Skeletal muscle satellite cell (primary cell): ENCODE measurements at regions not wholly inside any gene's neighbourhood (a gene's known extent, or its start where the extent isn't known, plus 50 kb on each side); places are given as distances from the start of the nearest gene placed in this dataset.

Experiments
- H3K27me3 ChIP-seq: 2 replicates; pipeline ENCODE4 v1.7.0; 2013; ENCODE audit warnings: low read length; ENCODE audit not compliant: control insufficient read depth, insufficient read depth
- H3K36me3 ChIP-seq: 2 replicates; pipeline ENCODE4 v1.7.0; 2013; ENCODE audit warnings: mild to moderate bottlenecking, control low read depth, low read length; ENCODE audit not compliant: insufficient read depth
- H3K4me1 ChIP-seq: 2 replicates; pipeline ENCODE4 v1.7.0; 2013; ENCODE audit warnings: low read length; ENCODE audit not compliant: control insufficient read depth, insufficient read depth
- H3K4me2 ChIP-seq: 2 replicates; pipeline ENCODE4 v1.7.0; 2013; ENCODE audit warnings: mild to moderate bottlenecking, low read length
- H3K4me3 ChIP-seq: 2 replicates; pipeline ENCODE4 v1.7.0; 2013; ENCODE audit warnings: low read length
- H3K9ac ChIP-seq: 2 replicates; pipeline ENCODE4 v1.7.0; 2013; ENCODE audit warnings: mild to moderate bottlenecking, low read depth, low read length, moderate library complexity
- H3K9me3 ChIP-seq: replicated peaks from 2 replicates; pipeline ENCODE4 v1.7.0; 2013; ENCODE audit warnings: mild to moderate bottlenecking, control low read depth, low read length

DNA sequence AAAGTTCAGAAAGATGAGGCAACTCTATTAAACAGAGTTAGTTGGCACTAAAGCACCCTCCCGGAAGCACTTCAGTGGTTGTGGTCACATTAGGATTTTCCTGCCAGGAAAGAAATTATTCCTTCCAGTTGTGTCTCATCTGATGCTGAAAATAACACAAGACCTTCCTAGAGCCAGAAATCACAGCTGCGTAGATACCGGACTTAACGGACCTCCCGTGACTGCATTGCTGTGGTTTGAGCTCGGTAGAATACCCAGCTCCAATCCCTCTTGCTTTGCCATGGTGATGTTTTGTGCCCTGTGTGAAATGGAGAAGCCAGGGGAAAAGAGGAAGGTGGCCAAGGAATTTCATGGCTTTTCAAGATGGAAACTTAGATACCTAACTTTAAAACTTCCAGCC, 215.0 kb upstream of the IGF1R start:
- Histone ChIP-seq H3K4me1 (no peaks in the 10 kb centered on the region), H3K9ac (no peak overlapping the region), H3K4me3 (no peak overlapping the region), H3K27me3 (peaks cover 12% of the 10 kb centered on the region), H3K36me3 (no peaks in the 10 kb centered on the region), H3K9me3 (no peaks in the 10 kb centered on the region), H3K4me2 (no peak overlapping the region)

DNA sequence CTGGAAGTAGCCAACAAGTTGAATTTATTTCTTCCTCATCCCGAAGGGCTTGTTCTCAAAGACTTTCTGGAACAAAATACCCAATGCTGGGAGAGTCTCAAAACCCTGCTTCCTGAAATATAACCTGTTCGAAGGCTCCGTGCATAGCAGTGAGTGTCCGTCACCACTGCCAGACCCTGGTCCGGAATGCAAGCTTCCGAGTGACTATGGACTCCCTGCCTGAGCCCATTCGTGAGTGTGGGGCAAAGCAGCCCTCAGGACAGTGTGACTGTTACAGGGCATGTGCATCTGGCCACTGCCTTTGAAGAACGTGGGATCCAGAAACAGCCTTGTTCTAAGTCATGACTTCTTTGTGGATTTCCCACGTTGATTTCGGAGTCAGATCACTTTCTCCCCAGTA, 214.5 kb upstream of the IGF1R start:
- no peaks in the 10 kb centered on the region for H3K4me1 ChIP-seq
- no peaks in the 10 kb centered on the region for H3K36me3 ChIP-seq
- no peaks in the 10 kb centered on the region for H3K9me3 ChIP-seq
- peaks cover 16% of the 10 kb centered on the region for H3K27me3 ChIP-seq
- no peak overlapping the region for H3K4me2 ChIP-seq
- no peak overlapping the region for H3K9ac ChIP-seq
- no peak overlapping the region for H3K4me3 ChIP-seq

DNA sequence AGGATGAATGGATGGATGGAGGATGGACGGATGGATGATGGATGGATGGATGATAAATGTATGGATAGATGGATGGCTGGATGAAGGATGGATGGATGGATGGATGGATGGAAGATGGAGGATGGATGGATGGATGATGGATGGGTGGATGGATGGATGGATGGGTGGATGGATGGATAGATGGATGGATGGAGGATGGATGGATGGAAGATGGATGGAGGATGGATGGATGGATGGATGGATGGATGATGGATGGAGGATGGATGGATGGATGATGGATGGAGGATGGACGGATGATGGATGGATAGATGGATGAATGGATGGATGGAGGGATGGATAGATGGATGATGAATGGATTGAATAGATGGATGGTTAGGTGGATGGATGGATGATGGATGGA, 210.6 kb upstream of the IGF1R start:
- Histone ChIP-seq H3K4me1 (no peaks in the 10 kb centered on the region), H3K4me3 (no peak overlapping the region), H3K9ac (no peak overlapping the region), H3K9me3 (no peaks in the 10 kb centered on the region), H3K4me2 (no peak overlapping the region), H3K27me3 (peaks cover 24% of the 10 kb centered on the region), H3K36me3 (no peaks in the 10 kb centered on the region)

DNA sequence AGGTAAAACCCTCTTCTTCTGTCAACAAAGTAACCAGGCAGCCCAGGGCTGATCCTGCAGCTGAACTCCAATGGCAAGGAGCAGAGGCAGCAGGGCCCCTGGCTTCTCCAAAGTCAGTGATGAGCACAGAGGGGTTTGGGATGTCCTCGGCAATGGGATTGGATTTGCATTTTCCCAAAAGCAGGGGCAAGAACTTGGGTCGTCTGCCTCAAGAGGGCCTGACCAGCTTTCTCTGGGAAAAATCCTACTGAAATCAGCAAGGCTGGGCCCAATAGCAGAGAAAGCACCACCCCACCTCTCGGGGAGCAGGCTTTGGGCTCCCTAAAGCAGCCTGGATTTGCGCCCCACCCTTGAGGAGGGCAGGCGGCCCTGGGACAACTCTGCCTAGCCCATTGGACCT, 210.0 kb upstream of the IGF1R start:
- Histone ChIP-seq H3K9me3 (no peaks in the 10 kb centered on the region), H3K4me1 (no peaks in the 10 kb centered on the region), H3K4me2 (no peak overlapping the region), H3K27me3 (peaks cover 23% of the 10 kb centered on the region), H3K9ac (no peak overlapping the region), H3K36me3 (no peaks in the 10 kb centered on the region), H3K4me3 (no peak overlapping the region)

DNA sequence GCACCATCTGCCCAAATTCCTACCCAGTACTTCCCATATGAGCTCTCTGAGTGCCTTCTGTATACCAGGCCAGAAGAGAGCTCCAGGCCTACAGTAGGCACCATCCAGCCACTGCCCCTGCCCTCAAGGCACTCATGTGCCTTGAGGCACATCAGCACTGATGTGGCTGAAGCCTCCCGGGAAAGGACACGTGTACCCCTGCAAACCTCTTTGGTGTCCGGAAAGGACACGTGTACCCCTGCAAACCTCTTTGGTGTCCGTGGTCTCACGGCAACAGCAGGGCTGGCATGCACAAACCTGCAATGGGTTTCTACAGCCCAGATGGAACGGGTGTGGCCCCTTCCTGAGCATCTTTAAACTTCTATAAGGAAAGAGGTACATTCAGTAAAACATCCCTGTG, 209.4 kb upstream of the IGF1R start:
- no peak overlapping the region for H3K4me2 ChIP-seq
- H3K36me3 ChIP-seq = no peaks in the 10 kb centered on the region
- H3K4me1 ChIP-seq = no peaks in the 10 kb centered on the region
- H3K9me3 ChIP-seq = no peaks in the 10 kb centered on the region
- H3K27me3 ChIP-seq = peaks cover 20% of the 10 kb centered on the region
- no peak overlapping the region for H3K9ac ChIP-seq
- no peak overlapping the region for H3K4me3 ChIP-seq

DNA sequence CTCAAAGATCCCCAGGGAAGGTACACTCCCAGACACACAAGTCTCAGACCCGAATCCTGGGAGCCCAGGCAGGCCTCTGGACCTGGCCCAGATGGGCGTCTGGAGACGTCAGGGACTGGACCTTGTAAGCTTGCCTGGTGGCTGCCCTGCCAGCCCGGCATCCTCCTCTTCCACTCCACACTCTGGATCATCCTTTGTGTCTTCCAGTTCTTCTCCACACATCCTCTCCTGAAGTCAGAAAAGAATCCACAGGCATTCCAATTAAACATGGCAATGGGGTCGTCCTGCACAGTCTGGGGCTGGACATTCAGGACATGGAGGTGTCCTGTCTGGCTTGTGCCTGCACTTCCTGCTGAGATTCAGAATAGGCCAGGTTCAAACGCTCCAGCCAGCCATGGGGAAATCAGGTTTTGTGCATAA, 208.8 kb upstream of the IGF1R start:
- Histone ChIP-seq H3K4me3 (no peak overlapping the region), H3K27me3 (peaks cover 26% of the 10 kb centered on the region), H3K9ac (no peak overlapping the region), H3K36me3 (no peaks in the 10 kb centered on the region), H3K9me3 (no peaks in the 10 kb centered on the region), H3K4me1 (no peaks in the 10 kb centered on the region), H3K4me2 (no peak overlapping the region)

DNA sequence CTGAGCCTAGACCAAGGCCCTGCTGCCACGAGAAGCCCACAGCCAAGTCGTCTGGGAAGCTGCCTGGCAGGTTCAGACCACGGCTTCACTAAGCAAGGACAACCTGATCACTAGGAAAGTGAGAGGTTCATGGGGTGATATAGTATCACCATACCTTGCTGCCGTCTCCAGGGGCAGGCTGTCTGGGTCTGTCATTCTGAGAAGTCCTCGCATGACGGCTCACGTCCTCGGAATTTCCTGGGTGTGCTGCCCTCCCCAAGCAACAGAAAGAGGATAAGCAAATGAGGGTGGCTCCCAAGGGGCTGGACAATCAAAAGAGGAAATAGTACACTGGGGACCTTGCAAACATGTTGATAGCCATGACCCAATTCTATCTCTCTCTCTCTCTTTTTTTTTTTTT, 207.4 kb upstream of the IGF1R start:
- no peaks in the 10 kb centered on the region for H3K4me1 ChIP-seq
- no peak overlapping the region for H3K4me3 ChIP-seq
- no peak overlapping the region for H3K4me2 ChIP-seq

DNA sequence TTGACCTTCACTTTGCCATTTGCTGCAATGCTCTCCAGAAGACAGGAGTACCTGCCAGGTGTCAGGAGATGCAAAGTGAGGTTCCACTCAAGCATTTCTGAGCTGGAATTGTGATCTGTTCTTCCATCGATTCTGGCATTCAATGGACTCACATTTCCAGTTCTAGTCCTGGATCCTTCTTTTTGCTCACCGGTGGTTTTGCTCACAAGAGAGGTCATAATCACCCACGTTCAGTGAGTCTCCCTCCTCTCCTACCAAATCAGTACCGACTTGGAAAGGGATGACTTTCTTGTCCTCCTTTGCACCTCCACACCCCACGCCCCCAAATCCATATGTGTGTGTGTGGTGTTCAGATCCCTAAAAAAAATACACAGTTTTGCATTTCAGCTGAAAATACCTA, 206.7 kb upstream of the IGF1R start:
- no peaks in the 10 kb centered on the region for H3K36me3 ChIP-seq
- no peak overlapping the region for H3K4me3 ChIP-seq
- H3K4me1 ChIP-seq = no peaks in the 10 kb centered on the region
- no peak overlapping the region for H3K4me2 ChIP-seq
- no peaks in the 10 kb centered on the region for H3K9me3 ChIP-seq
- H3K9ac ChIP-seq = no peak overlapping the region
- peaks cover 26% of the 10 kb centered on the region for H3K27me3 ChIP-seq

More for the DNA sequence above, 207.4 kb upstream of the IGF1R start:
- H3K27me3 ChIP-seq = peaks cover 26% of the 10 kb centered on the region
- H3K9me3 ChIP-seq = no peaks in the 10 kb centered on the region
- no peak overlapping the region for H3K9ac ChIP-seq
- no peaks in the 10 kb centered on the region for H3K36me3 ChIP-seq

DNA sequence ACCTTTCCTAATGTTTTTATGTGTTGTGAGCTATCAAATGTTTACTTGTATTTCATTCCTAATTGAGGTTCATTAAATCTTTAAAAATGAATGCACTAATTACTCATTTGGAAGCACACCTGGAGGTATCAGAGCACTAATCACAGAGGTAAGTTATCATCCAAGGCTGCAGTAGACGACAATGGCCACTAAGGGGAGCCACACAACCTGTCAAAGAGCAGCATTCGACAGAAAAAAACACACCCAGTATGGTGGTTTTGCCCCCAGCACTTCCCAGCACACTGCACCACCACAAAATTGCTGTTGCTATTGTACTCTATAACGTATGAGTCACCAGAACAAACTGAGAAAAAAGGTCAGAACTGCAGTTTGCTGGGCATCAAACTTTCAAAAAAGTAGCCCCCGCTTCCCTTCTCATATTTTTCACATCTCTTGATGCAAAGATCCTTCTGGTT, 205.9 kb upstream of the IGF1R start:
- H3K4me2 ChIP-seq = no peak overlapping the region
- H3K27me3 ChIP-seq = peaks cover 32% of the 10 kb centered on the region
- no peaks in the 10 kb centered on the region for H3K4me1 ChIP-seq
- H3K9me3 ChIP-seq = no peaks in the 10 kb centered on the region
- H3K4me3 ChIP-seq = no peak overlapping the region
- no peak overlapping the region for H3K9ac ChIP-seq
- H3K36me3 ChIP-seq = no peaks in the 10 kb centered on the region

DNA sequence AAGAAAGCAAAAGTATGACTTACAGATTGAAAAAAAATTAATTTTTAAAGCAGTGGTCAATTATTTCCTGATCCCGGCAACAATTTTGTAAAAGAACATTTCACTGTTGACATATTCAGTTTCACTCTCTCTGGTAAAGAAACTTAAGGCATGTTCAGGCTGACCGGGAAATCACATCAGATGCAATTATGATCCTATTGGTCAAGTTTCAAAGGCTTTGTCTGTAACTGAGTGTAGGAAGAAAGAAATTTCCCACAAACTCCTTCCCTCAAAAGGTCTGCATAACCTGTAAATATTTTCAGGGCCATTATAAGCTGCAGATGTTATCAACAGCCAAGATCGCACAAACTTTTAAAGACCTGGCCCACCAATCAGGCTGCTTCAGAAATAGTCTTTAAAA, 205.4 kb upstream of the IGF1R start:
- no peak overlapping the region for H3K4me3 ChIP-seq
- peaks cover 32% of the 10 kb centered on the region for H3K27me3 ChIP-seq
- no peaks in the 10 kb centered on the region for H3K4me1 ChIP-seq
- no peak overlapping the region for H3K4me2 ChIP-seq
- H3K9me3 ChIP-seq = no peaks in the 10 kb centered on the region
- H3K9ac ChIP-seq = no peak overlapping the region
- no peaks in the 10 kb centered on the region for H3K36me3 ChIP-seq

DNA sequence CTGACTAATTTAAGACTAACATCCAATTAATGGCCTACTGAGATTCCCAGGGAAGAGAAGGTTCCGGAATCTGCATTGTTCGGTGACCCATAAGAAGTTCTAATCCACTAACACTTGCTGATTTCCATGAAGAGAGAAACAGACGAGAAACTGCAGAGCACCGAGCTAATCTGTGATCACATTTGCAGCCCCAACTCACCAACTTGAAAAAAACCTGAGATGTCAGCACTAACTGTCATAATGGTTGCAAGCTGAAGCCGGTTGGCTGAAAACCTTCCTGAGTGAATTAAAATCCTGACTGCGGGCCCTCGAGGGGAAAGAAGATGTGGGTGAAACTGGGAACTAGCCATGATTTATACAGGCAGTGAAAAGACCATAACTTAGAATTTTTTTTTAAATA, 204.8 kb upstream of the IGF1R start:
- Histone ChIP-seq H3K27me3 (peaks cover 36% of the 10 kb centered on the region), H3K9ac (no peak overlapping the region), H3K4me3 (no peak overlapping the region), H3K4me2 (no peak overlapping the region), H3K4me1 (no peaks in the 10 kb centered on the region), H3K36me3 (no peaks in the 10 kb centered on the region), H3K9me3 (no peaks in the 10 kb centered on the region)

DNA sequence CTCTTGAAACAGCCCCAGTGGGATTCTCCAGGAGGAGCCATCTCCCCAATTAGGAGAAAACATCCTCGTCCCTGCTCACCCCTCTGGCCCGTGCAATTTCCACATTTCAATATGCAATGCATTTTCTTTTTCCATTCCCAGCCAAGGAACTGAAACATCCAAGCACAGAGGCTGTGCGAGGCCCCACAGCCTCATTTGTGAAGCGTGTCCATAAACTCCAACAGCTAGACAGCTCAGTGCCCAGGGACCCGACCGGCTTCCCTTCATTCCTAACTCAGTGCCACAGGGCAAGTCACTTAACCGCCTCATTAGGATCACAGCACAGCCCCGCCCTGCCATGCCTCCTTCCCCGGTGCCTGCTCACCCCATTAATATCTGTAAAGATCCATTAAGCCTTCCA, 204.2 kb upstream of the IGF1R start:
- no peak overlapping the region for H3K4me3 ChIP-seq
- no peaks in the 10 kb centered on the region for H3K4me1 ChIP-seq
- H3K4me2 ChIP-seq = no peak overlapping the region
- H3K27me3 ChIP-seq = peaks cover 39% of the 10 kb centered on the region
- no peaks in the 10 kb centered on the region for H3K9me3 ChIP-seq
- H3K36me3 ChIP-seq = no peaks in the 10 kb centered on the region
- no peak overlapping the region for H3K9ac ChIP-seq
